ENCODE measurements at regions not wholly inside any gene's neighbourhood (a gene's known extent, or its start where the extent isn't known, plus 50 kb on each side); places are given as distances from the start of the nearest gene placed in this dataset.
"Not testable (repeated sequence)": the region's sequence is repeated elsewhere in the genome, so short reads cannot be mapped to it uniquely, and the experiment has no call there.

- DNase-seq = no peak
These were observed 329.3 kb downstream of the TBL1XR1 start for GRCh38 chr3:176867681-176868663.

GRCh38 chr3:176861137-176861536, 336.1 kb downstream of the TBL1XR1 start:
- no peak for DNase-seq

- DNase-seq = no peak
These were observed 340.6 kb downstream of the TBL1XR1 start for GRCh38 chr3:176856721-176857120.

GRCh38 chr3:176855901-176856486, 341.3 kb downstream of the TBL1XR1 start:
- DNase-seq = no peak

GRCh38 chr3:176855213-176855612, 342.1 kb downstream of the TBL1XR1 start:
- no peak for DNase-seq

- no peak for DNase-seq
These were observed 346.8 kb downstream of the TBL1XR1 start for GRCh38 chr3:176850498-176850897.

- DNase-seq = no peak
These were observed 348.7 kb downstream of the TBL1XR1 start for GRCh38 chr3:176848431-176849214.

- DNase-seq = no peak
These were observed 354.4 kb downstream of the TBL1XR1 start for GRCh38 chr3:176842914-176843313.

- no peak for DNase-seq
These were observed 356.5 kb downstream of the TBL1XR1 start for GRCh38 chr3:176840641-176841286.

GRCh38 chr3:176839901-176840300, 357.4 kb downstream of the TBL1XR1 start:
- no peak for DNase-seq

GRCh38 chr3:176839466-176839865, 357.8 kb downstream of the TBL1XR1 start:
- no peak for DNase-seq

- DNase-seq = not testable (repeated sequence)
These were observed 370.0 kb downstream of the TBL1XR1 start for GRCh38 chr3:176827244-176827643.

GRCh38 chr3:176824811-176825210, 372.5 kb downstream of the TBL1XR1 start:
- no peak for DNase-seq

- no peak for DNase-seq
These were observed 376.5 kb downstream of the TBL1XR1 start for GRCh38 chr3:176820764-176821163.

GRCh38 chr3:176816937-176817336, 380.3 kb downstream of the TBL1XR1 start:
- DNase-seq = no peak

- no peak for DNase-seq
These were observed 383.0 kb downstream of the TBL1XR1 start for GRCh38 chr3:176814285-176814684.

- no peak for DNase-seq
These were observed 389.3 kb downstream of the TBL1XR1 start for GRCh38 chr3:176807938-176808337.

- DNase-seq = no peak
These were observed 397.6 kb downstream of the TBL1XR1 start for GRCh38 chr3:176799675-176800074.

GRCh38 chr3:176798680-176799079, 398.6 kb downstream of the TBL1XR1 start:
- no peak for DNase-seq

GRCh38 chr3:176796371-176796770, 400.9 kb downstream of the TBL1XR1 start:
- DNase-seq = no peak

- DNase-seq = no peak
These were observed 401.4 kb downstream of the TBL1XR1 start for GRCh38 chr3:176795891-176796290.

- no peak for DNase-seq
These were observed 402.9 kb downstream of the TBL1XR1 start for GRCh38 chr3:176794406-176794805.

GRCh38 chr3:176789947-176790346, 407.3 kb downstream of the TBL1XR1 start:
- no peak for DNase-seq

Measured in NCI-H1436 treated with DMSO at 0.1 percent for 48 hours (cell line).